Nephron progenitor cell (in vitro differentiated cells): ENCODE measurements at regions not wholly inside any gene's neighbourhood (a gene's known extent, or its start where the extent isn't known, plus 50 kb on each side); places are given as distances from the start of the nearest gene placed in this dataset.

Experiments
- DNase-seq: peaks from one replicate; pipeline ENCODE4 v3.0.0; 2021
- H3K27ac Mint-ChIP-seq: 2 replicates; pipeline ENCODE4 v1.8.0; 2021; ENCODE audit warnings: mild to moderate bottlenecking, moderate library complexity, mixed read lengths
- H3K27me3 Mint-ChIP-seq: 2 replicates; pipeline ENCODE4 v1.8.0; 2021; ENCODE audit warnings: mild to moderate bottlenecking, low read depth, mixed read lengths; ENCODE audit not compliant: poor library complexity
- H3K36me3 Mint-ChIP-seq: 2 replicates; pipeline ENCODE4 v1.8.0; 2021; ENCODE audit warnings: low read depth, mixed read lengths
- H3K4me1 Mint-ChIP-seq: 2 replicates; pipeline ENCODE4 v1.8.0; 2021; ENCODE audit warnings: mixed read lengths
- H3K4me3 Mint-ChIP-seq: 2 replicates; pipeline ENCODE4 v1.8.0; 2021; ENCODE audit warnings: mild to moderate bottlenecking, moderate library complexity, mixed read lengths
- H3K9me3 Mint-ChIP-seq: 2 replicates; pipeline ENCODE4 v1.8.0; 2021; ENCODE audit warnings: mild to moderate bottlenecking, moderate library complexity, mixed read lengths
- CTCF ChIP-seq: fragments of 200-600 bp; sonication (generic); IDR thresholded peaks from 2 replicates; pipeline ENCODE4 v1.5.0; 2021; ENCODE audit warnings: antibody characterized with exemption

- H3K27ac Mint-ChIP-seq = no peak overlapping the region
- peaks cover 6% of the 10 kb centered on the region for H3K4me1 Mint-ChIP-seq
- no peak for TF ChIP-seq CTCF
- H3K4me3 Mint-ChIP-seq = no peak overlapping the region
- peak; percentile 11 for DNase-seq
- H3K36me3 Mint-ChIP-seq = no peaks in the 10 kb centered on the region
- H3K27me3 Mint-ChIP-seq = no peaks in the 10 kb centered on the region
- no peaks in the 10 kb centered on the region for H3K9me3 Mint-ChIP-seq
These were observed 655.7 kb upstream of the INTU start for GRCh38 chr4:126976850-126977632.

GRCh38 chr4:126986005-126986404, 646.8 kb upstream of the INTU start:
- Mint-ChIP-seq H3K27ac (no peak overlapping the region), H3K27me3 (no peaks in the 10 kb centered on the region), H3K9me3 (peaks cover 16% of the 10 kb centered on the region), H3K36me3 (no peaks in the 10 kb centered on the region), H3K4me3 (no peak overlapping the region), H3K4me1 (no peaks in the 10 kb centered on the region)
- no peak for DNase-seq
- no peak for TF ChIP-seq CTCF

- peaks cover 16% of the 10 kb centered on the region for H3K9me3 Mint-ChIP-seq
- DNase-seq = no peak
These were observed 645.9 kb upstream of the INTU start for GRCh38 chr4:126986828-126987227.

GRCh38 chr4:126991965-126992364, 640.8 kb upstream of the INTU start:
- Mint-ChIP-seq H3K4me1 (no peaks in the 10 kb centered on the region), H3K27me3 (no peaks in the 10 kb centered on the region), H3K27ac (no peak overlapping the region), H3K36me3 (no peaks in the 10 kb centered on the region), H3K9me3 (peaks cover 2% of the 10 kb centered on the region), H3K4me3 (no peak overlapping the region)
- no peak for DNase-seq
- TF ChIP-seq CTCF = no peak

More at GRCh38 chr4:126986828-126987227, 645.9 kb upstream of the INTU start:
- H3K36me3 Mint-ChIP-seq = no peaks in the 10 kb centered on the region
- no peaks in the 10 kb centered on the region for H3K27me3 Mint-ChIP-seq
- TF ChIP-seq CTCF = no peak
- no peak overlapping the region for H3K4me3 Mint-ChIP-seq
- no peaks in the 10 kb centered on the region for H3K4me1 Mint-ChIP-seq
- H3K27ac Mint-ChIP-seq = no peak overlapping the region

- H3K27me3 Mint-ChIP-seq = no peaks in the 10 kb centered on the region
- no peak overlapping the region for H3K27ac Mint-ChIP-seq
- no peaks in the 10 kb centered on the region for H3K9me3 Mint-ChIP-seq
- H3K36me3 Mint-ChIP-seq = no peaks in the 10 kb centered on the region
- H3K4me3 Mint-ChIP-seq = no peak overlapping the region
- no peak for TF ChIP-seq CTCF
- DNase-seq = no peak
- no peaks in the 10 kb centered on the region for H3K4me1 Mint-ChIP-seq
These were observed 639.8 kb upstream of the INTU start for GRCh38 chr4:126992910-126993309.

GRCh38 chr4:126993351-126993750, 639.4 kb upstream of the INTU start:
- H3K27me3 Mint-ChIP-seq = no peaks in the 10 kb centered on the region
- H3K9me3 Mint-ChIP-seq = no peaks in the 10 kb centered on the region
- no peak overlapping the region for H3K27ac Mint-ChIP-seq
- no peak overlapping the region for H3K4me3 Mint-ChIP-seq
- no peak for TF ChIP-seq CTCF
- H3K4me1 Mint-ChIP-seq = no peaks in the 10 kb centered on the region
- no peaks in the 10 kb centered on the region for H3K36me3 Mint-ChIP-seq
- DNase-seq = no peak
